ENCODE measurements at regions not wholly inside any gene's neighbourhood (a gene's known extent, or its start where the extent isn't known, plus 50 kb on each side); places are given as distances from the start of the nearest gene placed in this dataset.

DNA sequence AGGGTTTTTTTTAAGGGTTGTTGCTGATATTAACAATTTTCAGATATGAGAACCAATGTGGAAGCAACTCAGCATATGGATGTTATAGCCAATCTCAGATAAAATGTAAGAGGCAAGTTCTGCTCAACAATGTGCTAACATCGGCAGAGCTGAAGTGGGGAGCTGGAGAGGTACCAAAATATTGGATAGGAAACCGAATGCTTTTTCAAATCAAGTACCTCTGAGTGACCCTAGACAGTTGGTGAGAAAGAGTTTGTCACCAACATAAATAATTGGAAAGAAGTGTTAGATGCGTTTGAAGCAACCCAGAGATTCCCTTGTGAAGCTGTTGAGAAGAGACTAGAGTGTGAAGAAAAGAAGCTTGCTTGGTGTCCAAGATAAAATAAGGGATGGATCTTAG, 140.7 kb downstream of the SOX4 start:
- TF ChIP-seq, protein P1, sequence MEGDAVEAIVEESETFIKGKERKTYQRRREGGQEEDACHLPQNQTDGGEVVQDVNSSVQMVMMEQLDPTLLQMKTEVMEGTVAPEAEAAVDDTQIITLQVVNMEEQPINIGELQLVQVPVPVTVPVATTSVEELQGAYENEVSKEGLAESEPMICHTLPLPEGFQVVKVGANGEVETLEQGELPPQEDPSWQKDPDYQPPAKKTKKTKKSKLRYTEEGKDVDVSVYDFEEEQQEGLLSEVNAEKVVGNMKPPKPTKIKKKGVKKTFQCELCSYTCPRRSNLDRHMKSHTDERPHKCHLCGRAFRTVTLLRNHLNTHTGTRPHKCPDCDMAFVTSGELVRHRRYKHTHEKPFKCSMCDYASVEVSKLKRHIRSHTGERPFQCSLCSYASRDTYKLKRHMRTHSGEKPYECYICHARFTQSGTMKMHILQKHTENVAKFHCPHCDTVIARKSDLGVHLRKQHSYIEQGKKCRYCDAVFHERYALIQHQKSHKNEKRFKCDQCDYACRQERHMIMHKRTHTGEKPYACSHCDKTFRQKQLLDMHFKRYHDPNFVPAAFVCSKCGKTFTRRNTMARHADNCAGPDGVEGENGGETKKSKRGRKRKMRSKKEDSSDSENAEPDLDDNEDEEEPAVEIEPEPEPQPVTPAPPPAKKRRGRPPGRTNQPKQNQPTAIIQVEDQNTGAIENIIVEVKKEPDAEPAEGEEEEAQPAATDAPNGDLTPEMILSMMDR (IDR thresholded peaks at IDR 0.05 in 8 of 11, conservative IDR thresholded peaks at IDR 0.05 in 3 of 11), result no peak
- TF ChIP-seq POLR2A (IDR thresholded peaks at IDR 0.05), result no peak
